SU-DHL-6 (cell line): ENCODE measurements at regions not wholly inside any gene's neighbourhood (a gene's known extent, or its start where the extent isn't known, plus 50 kb on each side); places are given as distances from the start of the nearest gene placed in this dataset.

Experiments used
- CTCF ChIP-seq: fragments of 200-600 bp; sonication (generic); IDR thresholded peaks from one replicate; pipeline ENCODE4 v1.5.1; 2017; ENCODE audit warnings: antibody characterized with exemption, mild to moderate bottlenecking, low read length, moderate library complexity; ENCODE audit not compliant: insufficient read depth, poor library complexity, severe bottlenecking
- EZH2phosphoT487 ChIP-seq: fragments of 200-600 bp; sonication (generic), shearing (Covaris generic); conservative IDR thresholded peaks from 2 replicates; pipeline ENCODE4 v1.6.1; 2018; ENCODE audit warnings: mild to moderate bottlenecking, antibody characterized with exemption, low read length, moderate library complexity, mixed read lengths

DNA sequence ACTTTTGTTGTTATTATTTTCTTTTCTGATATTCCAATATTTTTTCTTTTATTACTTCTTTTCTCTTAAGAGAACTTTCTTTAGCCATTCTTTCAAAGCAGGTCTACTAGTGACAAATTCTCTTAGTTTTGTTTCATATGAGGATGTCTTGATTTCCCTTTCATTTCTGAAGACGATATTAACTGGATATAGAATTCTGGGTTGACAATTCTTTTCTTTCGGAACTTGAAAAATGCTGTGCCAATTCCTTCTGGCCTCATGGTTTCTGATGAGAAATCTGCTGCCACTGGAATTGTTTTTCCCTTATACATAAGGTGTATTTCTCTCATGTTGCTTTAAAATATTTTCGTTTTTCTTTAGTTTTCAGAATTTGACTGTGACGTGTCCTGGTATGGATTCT lies 97.0 kb upstream of the KIF5B start:
- TF ChIP-seq CTCF (no peak), EZH2phosphoT487 (no peak)
